ENCODE measurements at regions not wholly inside any gene's neighbourhood (a gene's known extent, or its start where the extent isn't known, plus 50 kb on each side); places are given as distances from the start of the nearest gene placed in this dataset.

DNA sequence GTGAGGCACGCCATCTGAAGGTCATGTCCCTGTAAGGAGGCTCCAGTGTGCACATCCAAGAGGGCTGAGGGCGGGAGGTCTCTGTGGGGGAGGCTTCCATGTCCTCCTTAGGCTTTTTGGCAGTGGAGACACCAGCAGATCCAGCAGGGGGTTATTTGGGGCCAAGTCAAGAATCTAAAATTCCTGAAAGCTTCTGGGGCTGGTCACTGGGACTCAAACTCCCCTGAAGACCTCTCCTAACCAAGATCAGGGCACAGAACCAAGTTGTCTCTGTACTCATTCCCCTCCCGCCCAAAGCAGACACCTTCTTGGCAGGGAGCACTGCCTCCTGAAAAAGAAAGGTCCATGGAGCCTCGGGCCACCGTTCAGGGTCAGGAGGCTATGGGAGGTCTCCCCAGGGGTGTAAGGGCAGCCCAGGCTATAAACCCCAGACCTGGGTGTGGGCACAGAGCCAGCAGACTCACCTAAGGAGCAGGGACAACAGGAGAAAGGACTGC is 127.4 kb upstream of the ADRA1B start:
- Histone ChIP-seq H3K9me3 (no peaks in the 10 kb centered on the region), H3K27ac (peak overlapping the region; percentile 88 to 95), H3K36me3 (no peaks in the 10 kb centered on the region), H3K4me1 (peaks cover 0 to 62% (median 34%) of the 10 kb centered on the region in 4 donors), H3K27me3 (no peaks in the 10 kb centered on the region), H3K4me3 (no peak overlapping the region)
- DNase-seq, result no peak
- TF ChIP-seq, protein P1, sequence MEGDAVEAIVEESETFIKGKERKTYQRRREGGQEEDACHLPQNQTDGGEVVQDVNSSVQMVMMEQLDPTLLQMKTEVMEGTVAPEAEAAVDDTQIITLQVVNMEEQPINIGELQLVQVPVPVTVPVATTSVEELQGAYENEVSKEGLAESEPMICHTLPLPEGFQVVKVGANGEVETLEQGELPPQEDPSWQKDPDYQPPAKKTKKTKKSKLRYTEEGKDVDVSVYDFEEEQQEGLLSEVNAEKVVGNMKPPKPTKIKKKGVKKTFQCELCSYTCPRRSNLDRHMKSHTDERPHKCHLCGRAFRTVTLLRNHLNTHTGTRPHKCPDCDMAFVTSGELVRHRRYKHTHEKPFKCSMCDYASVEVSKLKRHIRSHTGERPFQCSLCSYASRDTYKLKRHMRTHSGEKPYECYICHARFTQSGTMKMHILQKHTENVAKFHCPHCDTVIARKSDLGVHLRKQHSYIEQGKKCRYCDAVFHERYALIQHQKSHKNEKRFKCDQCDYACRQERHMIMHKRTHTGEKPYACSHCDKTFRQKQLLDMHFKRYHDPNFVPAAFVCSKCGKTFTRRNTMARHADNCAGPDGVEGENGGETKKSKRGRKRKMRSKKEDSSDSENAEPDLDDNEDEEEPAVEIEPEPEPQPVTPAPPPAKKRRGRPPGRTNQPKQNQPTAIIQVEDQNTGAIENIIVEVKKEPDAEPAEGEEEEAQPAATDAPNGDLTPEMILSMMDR (IDR thresholded peaks at IDR 0.05), result no peak
- intact Hi-C loops (cut with DNase I; ENCODE audit: low total_unique reads), result loop anchor here (5.0 kb wide), 2 partner anchors 78 to 128 kb away; partner anchors contain the start of gene ADRA1B

DNA sequence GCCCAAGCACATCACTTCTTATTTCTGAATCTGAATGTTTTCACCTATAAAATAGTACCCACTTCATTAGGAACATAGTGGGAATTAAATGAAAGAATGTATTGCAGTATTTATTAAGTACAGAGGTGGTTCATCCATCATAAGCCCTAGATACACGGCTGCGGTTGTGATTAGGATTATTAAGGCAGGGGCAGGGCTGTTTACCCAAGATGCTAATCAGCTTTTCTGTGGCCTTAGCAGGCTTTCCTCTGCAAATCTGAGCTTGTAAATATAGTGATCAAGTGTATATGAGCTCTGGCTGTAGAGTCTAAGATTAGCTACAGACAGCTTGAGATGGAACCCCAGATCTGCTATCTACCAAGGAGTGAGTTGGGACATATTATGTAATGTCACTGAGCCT is 124.1 kb upstream of the ADRA1B start:
- H3K27me3 ChIP-seq, result no peaks in the 10 kb centered on the region
- H3K4me3 ChIP-seq, result no peak overlapping the region
- DNase-seq, result no peak
- H3K9me3 ChIP-seq, result no peaks in the 10 kb centered on the region
- peaks cover 0 to 29% (median 20%) of the 10 kb centered on the region in 4 donors for H3K4me1 ChIP-seq
- intact Hi-C loops (cut with DNase I; ENCODE audit: low total_unique reads), result no loop called here
- H3K36me3 ChIP-seq, result no peaks in the 10 kb centered on the region
- TF ChIP-seq, protein P1 (IDR thresholded peaks at IDR 0.05), result no peak
- no peak overlapping the region for H3K27ac ChIP-seq

GRCh38 chr5:159797261-159797970 is 118.9 kb upstream of the ADRA1B start:
- Histone ChIP-seq H3K9me3 (no peaks in the 10 kb centered on the region), H3K36me3 (no peaks in the 10 kb centered on the region), H3K4me1 (no peaks in the 10 kb centered on the region), H3K27ac (no peak overlapping the region), H3K4me3 (no peak overlapping the region), H3K27me3 (no peaks in the 10 kb centered on the region)
- DNase-seq, result no peak
- TF ChIP-seq, protein P1 (IDR thresholded peaks at IDR 0.05), result no peak
- intact Hi-C loops (cut with DNase I; ENCODE audit: low total_unique reads), result no loop called here

- no peak overlapping the region for H3K4me3 ChIP-seq
- H3K36me3 ChIP-seq, result no peaks in the 10 kb centered on the region
- intact Hi-C loops (cut with DNase I; ENCODE audit: low total_unique reads), result no loop called here
- H3K4me1 ChIP-seq, result no peaks in the 10 kb centered on the region
- no peak overlapping the region for H3K27ac ChIP-seq
- DNase-seq, result no peak
- no peaks in the 10 kb centered on the region for H3K27me3 ChIP-seq
- TF ChIP-seq, protein P1 (IDR thresholded peaks at IDR 0.05), result no peak
- no peaks in the 10 kb centered on the region for H3K9me3 ChIP-seq
Observed at GRCh38 chr5:159799701-159800100, 116.6 kb upstream of the ADRA1B start.

GRCh38 chr5:159800131-159800840 is 116.0 kb upstream of the ADRA1B start:
- intact Hi-C loops (cut with DNase I; ENCODE audit: low total_unique reads), result no loop called here
- Histone ChIP-seq H3K4me1 (no peaks in the 10 kb centered on the region), H3K4me3 (no peak overlapping the region), H3K27me3 (no peaks in the 10 kb centered on the region), H3K9me3 (no peaks in the 10 kb centered on the region), H3K27ac (no peak overlapping the region), H3K36me3 (no peaks in the 10 kb centered on the region)
- TF ChIP-seq, protein P1 (IDR thresholded peaks at IDR 0.05), result no peak
- no peak for DNase-seq
